AG10803 (cell line): ENCODE measurements at regions not wholly inside any gene's neighbourhood (a gene's known extent, or its start where the extent isn't known, plus 50 kb on each side); places are given as distances from the start of the nearest gene placed in this dataset.

Experiments used
- DNase-seq: peaks from one replicate; pipeline ENCODE4 v3.0.0; 2010; ENCODE audit warnings: low read depth
- H3K4me3 ChIP-seq: 2 replicates; pipeline ENCODE4 v1.5.1; 2011; ENCODE audit warnings: mild to moderate bottlenecking, low read length, control low read depth
- TF ChIP-seq, protein P1 (sequence below): conservative IDR thresholded peaks from 2 replicates; pipeline ENCODE4 v1.5.1; 2011; ENCODE audit warnings: mild to moderate bottlenecking, low read length, control low read depth, inconsistent platforms

DNA sequence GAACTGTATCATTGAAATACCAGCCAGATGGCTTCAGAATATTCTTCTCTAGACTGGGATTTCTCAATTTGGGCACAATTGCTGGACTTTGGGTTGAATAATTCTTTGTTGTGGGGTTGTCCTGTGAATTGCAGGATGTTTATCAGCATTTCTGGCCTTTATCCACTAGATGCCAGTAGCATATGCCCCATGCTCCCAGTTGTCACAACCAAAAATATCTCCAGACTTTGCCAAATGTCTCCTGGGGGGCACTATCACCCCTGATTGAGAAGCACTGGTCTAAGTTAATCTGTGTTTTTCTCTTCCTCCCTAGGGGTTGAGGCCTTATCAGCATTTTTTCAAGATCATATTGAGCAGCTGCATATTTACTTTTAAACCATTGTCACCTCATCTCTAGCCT lies 204.9 kb upstream of the SP8 start:
- TF ChIP-seq, protein P1, sequence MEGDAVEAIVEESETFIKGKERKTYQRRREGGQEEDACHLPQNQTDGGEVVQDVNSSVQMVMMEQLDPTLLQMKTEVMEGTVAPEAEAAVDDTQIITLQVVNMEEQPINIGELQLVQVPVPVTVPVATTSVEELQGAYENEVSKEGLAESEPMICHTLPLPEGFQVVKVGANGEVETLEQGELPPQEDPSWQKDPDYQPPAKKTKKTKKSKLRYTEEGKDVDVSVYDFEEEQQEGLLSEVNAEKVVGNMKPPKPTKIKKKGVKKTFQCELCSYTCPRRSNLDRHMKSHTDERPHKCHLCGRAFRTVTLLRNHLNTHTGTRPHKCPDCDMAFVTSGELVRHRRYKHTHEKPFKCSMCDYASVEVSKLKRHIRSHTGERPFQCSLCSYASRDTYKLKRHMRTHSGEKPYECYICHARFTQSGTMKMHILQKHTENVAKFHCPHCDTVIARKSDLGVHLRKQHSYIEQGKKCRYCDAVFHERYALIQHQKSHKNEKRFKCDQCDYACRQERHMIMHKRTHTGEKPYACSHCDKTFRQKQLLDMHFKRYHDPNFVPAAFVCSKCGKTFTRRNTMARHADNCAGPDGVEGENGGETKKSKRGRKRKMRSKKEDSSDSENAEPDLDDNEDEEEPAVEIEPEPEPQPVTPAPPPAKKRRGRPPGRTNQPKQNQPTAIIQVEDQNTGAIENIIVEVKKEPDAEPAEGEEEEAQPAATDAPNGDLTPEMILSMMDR: no peak
- no peak for DNase-seq
- H3K4me3 ChIP-seq: no peak overlapping the region

DNA sequence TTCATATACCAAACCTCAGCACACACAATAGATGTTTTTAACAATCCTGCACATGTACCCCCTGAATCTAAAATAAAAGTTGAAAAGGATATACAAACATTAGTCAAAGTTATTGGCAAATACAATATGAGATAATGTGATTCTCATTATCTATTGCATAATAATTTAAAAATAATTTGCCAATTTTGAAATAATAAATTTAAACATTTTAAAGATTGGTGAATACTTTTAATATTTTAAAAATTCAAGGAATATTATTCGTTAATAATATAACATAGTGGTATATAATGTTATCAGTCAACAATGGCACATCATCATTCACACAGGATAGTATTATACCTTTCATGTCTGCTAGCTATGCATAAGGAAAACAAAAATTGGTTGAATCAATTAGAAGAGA lies 207.0 kb upstream of the SP8 start:
- no peak for DNase-seq
- TF ChIP-seq, protein P1: no peak
- no peak overlapping the region for H3K4me3 ChIP-seq

DNA sequence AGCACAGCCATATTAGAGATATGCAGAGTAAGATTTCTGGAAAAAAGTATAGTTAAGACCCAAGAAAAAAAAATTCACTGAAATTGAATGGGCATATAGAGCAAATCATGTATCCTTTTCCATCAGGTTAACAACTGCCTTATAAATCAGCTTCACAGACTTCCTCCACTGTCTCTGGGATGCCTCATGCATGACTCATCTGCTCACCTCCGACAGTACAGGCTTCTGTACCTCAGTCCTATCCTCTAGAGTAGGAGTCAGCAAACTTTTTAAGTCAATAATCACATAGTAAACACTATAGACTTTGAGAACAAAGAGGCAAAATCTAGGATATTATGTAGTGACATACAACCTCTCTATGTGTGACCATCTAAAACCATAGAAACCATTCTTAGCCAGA lies 211.6 kb upstream of the SP8 start:
- TF ChIP-seq, protein P1: no peak
- no peak overlapping the region for H3K4me3 ChIP-seq
- no peak for DNase-seq

DNA sequence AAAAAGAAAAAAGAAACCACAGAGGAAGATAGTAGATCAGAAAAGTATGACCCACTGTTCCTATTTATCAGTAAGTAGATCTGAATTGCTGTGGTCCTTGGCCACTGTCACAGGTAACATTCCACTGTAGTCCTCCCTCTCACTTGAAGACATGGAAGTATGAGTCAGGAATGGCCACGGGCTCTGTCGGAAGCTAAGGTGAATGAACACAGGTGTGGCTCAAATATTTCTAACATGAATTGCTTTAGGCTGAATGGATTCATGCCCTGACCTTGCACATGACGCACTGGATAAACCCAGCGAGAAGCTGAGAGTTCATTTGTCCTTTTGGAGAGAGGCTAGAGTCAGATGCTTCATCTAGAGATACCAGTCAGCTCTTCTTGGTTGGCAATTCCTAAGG lies 224.5 kb upstream of the SP8 start:
- DNase-seq: no peak
- TF ChIP-seq, protein P1: no peak
- H3K4me3 ChIP-seq: no peak overlapping the region

DNA sequence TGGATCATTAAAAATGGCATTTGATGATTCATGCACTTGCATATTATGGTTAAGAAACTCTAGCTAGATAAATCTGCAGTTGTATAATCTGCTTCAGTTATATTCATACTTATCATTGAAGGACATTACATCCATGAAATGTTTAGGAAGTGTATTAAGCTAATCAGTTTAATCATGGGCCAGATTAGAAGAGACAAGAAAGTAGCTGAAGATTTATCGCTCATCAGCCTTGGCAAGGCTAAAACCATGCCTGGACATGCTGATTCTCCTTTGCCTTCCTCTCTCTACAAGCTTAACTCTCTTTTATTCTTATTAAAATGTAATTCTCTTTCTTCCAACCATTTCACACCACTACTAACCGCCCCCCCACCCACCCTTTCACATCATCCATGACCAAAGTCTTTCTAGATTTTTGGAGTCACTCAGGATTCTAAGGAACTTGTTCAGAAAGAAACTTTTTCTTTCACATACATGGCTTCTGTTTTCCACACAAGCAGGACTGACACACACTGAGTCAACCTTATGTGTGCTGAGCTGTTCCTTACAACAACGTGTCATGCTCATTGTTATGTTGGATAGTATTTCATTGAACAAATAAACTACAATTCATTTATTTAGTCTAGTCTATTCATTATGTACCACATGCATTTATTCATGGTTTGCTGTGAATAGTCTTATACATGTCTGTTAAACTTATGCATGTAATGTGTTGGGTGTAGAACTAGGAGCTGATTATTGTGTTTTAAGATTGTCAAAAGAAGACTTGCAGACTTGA lies 227.3 kb upstream of the SP8 start:
- no peak overlapping the region for H3K4me3 ChIP-seq
- DNase-seq: no peak
- TF ChIP-seq, protein P1: no peak

DNA sequence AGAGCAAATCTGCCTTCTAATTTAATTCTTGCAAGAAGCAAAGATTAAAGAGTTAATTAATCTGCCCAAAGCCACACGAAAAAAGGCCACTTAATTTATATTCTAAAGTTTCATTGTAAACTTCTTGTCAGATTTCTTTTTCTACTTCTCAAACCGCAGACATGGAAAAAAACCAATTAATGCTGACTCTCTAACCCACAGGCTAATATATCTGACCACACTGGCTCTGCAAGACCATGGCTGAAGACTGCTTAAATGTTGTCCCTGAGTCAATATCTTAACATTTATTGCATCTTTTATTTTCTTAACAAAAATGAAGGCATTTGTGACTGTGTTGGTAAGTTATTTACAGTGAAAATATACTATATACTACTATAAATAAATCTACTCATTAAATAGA lies 234.0 kb upstream of the SP8 start:
- TF ChIP-seq, protein P1: no peak
- DNase-seq: no peak
- H3K4me3 ChIP-seq: no peak overlapping the region

DNA sequence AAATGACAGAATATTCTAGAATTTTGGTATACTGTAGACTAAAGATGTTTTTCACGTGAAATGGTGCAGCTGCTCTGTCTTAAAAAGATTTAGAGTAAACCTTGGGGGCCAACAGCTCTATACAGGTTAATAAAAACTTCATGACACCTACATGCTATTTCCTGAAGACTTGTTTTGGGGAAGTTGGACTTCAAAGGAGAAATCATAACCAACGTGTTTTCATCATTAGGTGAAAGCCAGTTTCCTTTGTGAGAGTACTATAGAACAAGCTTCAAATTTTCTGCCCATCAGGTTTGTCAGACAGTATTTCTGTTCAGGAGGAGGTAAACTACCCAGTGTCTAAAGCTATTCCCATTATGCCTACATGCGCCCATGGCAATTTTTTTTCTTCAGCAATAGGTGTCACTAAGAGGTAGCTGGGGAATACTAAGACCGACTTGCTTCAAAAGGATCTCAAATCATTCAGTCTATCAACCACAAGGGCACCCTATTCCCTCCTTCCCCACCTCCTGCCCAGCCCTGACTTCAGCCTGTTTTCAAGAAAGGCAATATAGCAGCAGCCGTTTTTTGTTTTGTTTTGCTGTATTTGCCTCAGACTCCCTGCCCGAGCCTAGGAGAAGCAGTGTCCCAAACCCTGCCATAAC lies 237.3 kb upstream of the SP8 start:
- no peak for DNase-seq
- TF ChIP-seq, protein P1: no peak
- H3K4me3 ChIP-seq: no peak overlapping the region
